ENCODE measurements at regions not wholly inside any gene's neighbourhood (a gene's known extent, or its start where the extent isn't known, plus 50 kb on each side); places are given as distances from the start of the nearest gene placed in this dataset.
"Not testable (repeated sequence)": the region's sequence is repeated elsewhere in the genome, so short reads cannot be mapped to it uniquely, and the experiment has no call there.

DNA sequence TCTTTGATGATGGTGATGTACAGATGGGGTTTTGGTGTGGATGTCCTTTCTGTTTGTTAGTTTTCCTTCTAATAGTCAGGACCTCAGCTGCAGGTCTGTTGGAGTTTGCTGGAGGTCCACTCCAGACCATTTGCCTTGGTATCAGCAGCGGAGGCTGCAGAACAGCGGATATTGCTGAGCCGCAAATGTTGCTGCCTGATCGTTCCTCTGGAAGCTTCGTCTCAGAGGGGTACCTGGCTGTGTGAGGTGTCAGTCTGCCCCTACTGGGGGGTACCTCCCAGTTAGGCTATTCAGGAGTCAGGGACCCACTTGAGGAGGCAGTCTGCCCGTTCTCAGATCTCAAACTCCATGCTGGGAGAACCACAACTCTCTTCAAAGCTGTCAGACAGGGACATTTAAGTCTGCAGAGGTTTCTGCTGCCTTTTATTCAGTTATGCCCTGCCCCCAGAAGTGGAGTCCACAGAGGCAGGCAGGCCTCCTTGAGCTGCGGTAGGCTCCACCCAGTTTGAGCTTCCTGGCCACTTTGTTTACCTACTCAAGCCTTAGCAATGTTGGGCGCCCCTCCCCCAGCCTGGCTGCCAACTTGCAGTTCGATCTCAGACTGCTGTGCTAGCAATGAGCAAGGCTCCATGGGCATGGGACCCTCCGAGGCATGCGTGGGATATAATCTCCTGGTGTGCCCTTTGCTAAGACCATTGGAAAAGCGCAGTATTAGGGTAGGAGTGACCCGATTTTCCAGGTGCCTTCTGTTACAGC, 264.5 kb downstream of the MATN1 start:
- DNase-seq, result not testable (repeated sequence)

DNA sequence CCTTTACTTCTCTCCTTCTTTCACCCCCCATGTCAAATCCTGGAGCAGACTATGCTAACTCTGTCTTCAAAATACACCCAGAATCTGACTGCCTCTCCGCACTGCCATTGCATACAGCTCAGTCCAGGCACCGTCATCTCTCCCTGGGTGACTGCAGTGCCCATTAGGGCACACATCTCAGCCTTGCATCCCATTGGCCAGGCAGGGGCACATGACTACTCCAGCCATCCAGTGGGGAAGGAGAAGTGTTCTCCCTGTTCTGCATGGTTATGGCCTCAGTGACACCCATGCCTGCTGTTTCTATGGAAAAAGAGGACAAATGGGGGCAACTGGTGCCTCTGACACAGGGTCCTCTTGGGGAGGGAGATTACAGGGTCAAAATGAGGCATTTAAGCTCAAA, 270.5 kb downstream of the MATN1 start:
- no peak for DNase-seq

DNA sequence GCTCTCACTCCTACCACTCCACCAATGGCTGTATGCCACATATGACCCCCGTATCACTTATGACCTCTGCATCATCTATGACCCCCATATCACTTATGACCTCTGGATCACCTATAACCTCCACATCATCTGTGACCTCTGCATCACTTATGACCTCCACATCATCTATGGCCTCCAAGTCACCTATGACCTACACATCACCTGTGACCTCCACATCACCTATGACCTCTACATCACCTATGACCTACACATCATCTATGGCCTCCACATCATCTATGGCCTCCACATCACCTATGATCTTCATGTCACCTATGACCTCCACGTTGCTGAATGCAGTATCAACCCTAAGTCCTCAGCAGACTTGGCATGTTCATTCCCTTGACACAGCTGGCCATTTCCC, 271.2 kb downstream of the MATN1 start:
- DNase-seq, result no peak

DNA sequence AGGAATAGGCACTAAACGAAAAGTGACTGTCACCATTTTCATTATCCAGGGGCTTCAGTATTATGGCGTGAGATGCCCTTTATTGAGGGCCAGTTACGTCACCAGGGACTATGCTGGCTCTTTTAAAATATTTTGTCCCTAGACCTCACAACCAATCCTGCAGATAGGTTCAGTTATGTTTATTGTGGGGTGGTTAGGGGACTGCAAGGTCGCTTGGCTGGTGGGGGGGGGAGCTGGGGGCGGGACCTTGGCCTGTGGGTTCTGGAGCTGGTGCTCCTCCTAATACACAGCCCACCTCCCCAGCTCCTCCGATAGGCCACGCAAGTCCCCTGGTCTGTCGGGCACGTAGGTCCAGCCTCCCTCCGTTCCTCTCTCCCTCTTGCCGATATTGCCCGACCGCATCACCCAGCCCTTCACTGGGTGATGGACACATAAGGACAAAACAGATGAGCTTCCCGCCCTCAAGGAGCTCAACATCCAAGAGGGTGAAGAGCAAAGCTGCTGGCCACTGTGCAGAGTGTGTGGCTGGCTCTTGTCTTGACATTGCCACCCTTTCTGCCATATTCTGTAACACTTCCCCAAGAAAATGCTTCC, 271.8 kb downstream of the MATN1 start:
- DNase-seq, result no peak

DNA sequence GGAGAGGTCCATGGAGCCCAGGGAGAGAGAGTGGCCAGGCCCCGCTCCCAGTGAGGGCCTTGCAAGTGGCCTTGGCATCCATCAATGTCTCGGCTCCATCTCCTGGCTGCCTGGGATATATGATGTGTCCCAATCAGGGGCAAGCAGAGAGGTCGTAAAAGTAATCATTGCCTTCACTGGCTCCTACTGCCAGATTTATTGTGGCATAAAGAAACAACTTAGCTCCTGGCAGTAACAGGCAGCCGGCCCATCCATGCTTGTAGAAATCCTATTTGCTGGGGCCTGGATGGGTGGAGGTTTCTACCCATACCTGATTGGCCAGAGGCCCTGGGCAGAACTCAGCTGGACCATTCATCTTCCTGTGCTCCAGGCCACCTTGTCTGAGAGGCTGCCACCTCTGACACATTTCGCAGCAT, 272.6 kb downstream of the MATN1 start:
- no peak for DNase-seq

DNA sequence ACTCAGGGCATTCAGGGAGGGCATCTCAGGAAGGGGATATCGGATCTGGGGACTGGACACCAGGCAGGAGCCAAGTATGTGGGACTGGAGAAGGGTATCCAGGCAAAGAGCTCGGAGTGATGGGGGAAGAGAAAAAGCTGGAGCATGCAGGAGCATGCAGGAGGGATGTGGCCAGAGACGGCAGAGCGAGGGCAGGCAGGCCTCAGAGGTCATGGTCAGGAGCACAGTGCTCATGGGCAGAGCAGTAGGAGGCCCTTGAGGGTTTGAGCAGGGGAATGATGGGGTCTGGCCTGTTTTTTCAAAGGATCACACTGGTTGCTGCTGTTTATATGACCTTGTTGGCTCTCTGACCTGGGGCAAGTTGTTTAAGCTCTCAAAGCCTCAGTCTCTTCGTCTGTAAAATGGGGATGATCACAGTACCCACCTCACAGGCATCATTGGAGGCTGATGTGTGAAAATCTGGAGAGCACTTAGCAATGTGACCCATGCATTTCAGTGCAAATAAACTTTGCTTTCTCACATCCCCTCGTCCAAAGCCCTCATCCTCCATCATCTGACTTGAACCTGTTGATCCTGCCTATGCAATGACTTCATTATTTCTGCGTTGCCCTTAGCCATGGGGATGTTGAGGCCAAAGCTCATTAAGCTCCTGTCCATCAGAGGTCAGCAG, 273.1 kb downstream of the MATN1 start:
- no peak for DNase-seq

DNA sequence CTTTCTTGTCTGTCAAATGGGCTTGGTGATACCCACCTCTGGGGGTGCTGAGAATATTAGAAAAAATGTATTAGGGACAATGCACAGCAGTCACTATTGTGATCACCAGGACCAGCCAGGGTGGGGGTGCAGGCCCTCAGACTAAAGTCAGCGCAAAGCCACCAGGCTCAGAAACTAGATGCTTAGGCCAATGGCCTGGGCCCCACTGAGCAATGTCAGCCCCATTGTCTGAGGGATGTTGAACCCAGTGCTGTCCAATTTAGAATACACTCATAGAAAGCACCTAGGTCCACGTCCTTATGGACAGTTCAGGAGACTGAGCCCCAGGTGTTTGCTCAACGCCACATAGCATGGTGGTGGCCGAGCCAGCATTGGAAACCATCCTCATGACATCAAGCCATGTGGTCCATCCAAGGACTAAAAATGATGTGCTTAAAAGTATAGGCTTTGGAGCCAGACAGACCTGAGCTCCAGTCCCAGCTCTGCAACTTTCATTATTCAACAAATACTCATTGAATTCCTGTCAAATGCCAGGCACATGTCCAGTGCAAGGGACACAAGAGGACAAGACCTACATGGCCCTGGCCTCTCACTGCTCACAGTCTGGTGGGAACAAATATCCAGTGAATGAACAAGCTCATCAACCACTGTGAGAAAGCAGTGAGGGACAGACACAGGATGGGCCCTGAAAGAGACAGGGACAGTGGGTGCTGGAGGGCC, 273.8 kb downstream of the MATN1 start:
- DNase-seq, result no peak

DNA sequence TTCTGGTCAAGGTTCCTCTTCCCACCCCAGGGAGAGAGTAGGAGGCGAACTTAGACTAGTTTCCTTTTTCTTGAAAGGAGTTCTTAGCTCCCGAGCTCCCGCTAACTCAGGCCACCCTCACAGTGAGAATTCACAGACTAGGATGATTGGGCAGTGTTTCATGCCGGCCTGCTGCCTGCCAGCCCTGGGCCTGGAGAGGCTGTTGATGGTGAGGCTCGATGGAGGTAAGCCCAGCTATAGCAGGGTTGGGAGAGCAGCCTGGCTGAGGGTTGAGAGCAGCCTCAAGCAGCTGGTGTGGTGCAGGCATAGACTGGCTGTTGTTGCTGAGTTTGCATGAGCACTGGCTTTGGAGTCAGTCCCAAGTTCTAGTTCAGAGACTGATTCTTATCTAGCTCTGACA, 274.4 kb downstream of the MATN1 start:
- DNase-seq, result no peak

DNA sequence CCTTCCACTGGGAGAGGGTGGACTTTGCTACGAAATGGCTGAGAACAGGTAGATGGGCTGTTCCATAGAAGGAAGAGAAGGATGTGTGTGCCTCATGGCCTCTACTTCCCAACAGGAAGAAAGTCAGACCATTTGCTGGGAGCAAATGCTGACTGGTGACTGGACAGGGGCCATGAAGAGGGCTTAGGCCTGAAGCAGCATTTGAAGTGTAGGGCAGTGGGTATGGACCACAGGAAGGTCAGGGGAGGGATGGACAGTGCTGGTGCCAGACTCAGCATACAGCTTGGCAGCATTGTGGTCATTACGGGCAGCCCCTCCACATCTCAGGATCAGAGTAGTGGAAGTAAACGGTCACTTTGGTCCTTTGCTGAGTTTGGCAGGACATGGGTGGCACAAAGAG, 275.7 kb downstream of the MATN1 start:
- DNase-seq, result no peak

DNA sequence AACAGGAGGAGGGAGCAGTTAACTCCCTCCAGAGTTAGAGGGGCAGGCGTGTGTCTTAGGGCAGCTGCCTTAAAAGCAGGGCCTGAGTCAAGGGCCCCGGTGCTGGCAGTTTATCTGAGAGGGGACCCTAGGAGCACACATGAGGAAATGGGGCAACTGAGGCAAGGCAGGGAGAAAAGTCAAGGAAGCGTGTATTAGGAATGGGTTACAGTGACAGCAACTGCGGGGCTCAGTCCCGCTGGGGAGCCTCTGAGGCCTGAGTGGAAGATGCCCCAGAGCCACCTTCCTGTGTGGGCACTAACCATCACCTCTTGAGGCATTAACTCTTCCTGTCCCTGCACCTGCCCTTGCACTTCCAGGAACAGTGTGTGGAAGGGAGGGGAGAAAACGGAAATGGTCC, 276.3 kb downstream of the MATN1 start:
- DNase-seq, result no peak

DNA sequence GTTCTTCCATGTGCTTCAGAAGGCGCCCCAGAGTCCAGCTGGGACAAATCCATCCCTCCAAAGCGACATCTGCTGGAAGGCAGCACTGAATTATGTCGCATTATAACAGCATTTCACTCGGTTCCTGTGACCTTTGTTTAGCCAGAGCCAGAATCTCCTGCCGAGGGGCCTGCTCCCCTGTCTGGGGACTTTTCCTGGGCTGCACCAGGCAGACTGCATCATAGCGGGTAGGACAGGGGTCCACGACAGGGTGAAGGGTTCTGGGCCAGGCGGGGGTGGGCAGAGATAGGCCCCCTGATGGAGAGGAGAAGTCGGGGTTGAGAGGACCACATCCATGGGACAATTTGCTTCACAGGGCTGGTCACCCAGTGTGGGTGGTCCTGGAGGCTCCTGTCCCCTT, 276.9 kb downstream of the MATN1 start:
- no peak for DNase-seq

DNA sequence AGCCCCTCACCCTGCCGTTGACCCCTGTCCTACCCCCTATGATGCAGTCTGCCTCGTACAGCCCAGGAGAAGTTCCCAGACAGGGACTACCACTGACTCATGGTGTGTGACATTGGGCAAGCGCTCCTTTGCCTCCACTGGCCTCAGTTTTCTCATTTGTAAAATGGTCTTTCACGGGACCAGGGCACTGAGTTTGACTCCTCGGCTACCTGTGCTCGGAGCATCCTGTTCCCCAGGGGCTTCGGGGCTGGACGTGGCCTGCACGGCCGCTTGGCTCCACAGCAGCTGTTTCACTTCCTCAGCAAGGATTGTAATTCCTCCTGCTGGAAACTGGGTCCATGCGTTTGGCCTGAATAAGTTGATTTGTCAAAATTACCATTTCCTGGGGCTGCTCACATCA, 277.3 kb downstream of the MATN1 start:
- no peak for DNase-seq

DNA sequence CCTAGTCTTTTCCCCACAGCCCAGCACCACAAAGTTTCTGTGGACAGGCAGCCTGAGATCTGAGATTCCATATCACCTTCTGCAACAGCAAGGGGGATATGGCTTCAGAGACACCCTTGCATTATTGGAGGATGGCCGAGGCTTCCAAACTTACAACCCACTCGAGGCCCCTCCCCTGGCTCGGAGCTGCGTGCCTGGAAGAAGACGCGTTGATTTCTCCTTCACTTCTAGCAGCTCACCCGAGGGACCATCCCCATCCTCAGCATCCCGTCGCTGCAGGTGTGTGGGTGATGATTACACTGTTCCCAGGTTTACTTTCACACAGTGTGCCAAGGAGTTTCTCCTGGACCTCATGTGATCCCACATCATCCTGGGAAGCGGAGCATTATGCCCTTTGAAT, 277.9 kb downstream of the MATN1 start:
- no peak for DNase-seq

DNA sequence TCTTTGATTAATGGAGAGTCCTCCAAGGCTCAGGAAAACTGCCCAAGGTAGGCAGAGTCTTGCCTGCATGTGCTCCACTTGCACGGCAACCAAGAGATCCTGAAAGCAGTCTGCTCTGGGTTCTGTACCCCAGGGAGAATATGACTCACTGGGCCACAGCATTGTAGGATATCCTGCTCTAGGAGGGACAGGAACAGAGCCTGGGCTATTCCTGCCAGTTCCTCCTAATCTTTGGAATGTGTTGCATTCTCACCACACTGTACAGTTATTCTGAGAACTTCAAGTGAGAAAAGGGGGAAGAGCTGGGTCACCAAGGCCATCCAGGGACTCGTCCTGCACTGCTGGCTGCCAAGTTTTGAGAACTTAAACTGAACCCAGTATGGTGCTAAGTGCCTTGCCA, 278.5 kb downstream of the MATN1 start:
- no peak for DNase-seq

DNA sequence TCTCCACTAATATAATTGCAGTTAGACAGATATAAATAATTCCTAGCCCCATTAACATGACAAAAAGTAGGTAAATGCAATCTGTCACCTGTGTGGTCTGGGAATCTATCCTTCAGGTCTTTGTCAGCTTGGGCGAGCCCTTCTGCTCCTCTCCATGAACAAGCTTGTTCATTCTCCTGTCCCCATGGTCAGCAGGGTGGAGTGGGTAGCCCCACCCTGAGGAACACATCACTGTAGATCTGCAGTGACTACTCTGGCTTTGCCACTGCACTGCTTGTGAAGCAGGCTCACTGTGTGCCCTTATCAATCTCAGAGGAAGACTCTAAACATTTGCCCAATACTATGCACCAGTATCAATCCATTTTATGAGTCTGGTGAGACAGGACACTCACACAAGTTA, 279.0 kb downstream of the MATN1 start:
- no peak for DNase-seq

DNA sequence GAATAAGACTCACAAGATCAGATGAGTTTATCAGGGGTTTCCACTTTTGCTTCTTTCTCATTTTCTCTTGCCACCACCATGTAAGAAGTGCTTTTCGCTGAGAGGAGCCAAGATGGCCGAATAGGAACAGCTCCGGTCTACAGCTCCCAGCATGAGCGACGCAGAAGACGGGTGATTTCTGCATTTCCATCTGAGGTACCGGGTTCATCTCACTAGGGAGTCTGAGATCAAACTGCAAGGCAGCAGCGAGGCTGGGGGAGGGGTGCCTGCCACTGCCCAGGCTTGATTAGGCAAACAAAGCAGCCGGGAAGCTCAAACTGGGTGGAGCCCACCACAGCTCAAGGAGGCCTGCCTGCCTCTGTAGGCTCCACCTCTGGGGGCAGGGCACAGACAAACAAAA, 285.1 kb downstream of the MATN1 start:
- not testable (repeated sequence) for DNase-seq

DNA sequence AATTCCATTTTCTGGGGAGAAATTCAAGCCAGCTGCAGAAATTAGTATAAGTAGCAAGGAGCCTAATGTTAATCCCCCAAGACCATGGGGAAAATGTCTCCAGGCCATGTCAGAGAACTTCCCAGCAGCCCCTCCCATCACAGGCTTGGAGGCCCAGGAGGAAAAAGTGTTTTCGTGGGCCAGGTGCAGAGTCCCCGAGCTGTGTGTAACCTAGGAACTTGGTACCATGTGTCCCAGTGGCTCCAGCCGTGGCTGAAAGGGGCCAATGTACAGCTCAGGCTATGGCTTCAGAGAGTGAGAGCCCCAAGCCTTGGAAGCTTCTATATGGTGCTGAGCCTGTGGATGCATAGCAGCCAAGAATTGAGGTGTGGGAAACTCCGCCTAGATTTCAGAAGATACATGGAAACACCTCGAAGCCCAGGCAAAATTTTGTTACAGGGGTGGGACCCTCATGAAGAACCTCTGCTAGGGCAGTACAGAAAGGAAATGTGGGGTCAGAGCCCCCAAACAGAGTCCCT, 286.3 kb downstream of the MATN1 start:
- no peak for DNase-seq

DNA sequence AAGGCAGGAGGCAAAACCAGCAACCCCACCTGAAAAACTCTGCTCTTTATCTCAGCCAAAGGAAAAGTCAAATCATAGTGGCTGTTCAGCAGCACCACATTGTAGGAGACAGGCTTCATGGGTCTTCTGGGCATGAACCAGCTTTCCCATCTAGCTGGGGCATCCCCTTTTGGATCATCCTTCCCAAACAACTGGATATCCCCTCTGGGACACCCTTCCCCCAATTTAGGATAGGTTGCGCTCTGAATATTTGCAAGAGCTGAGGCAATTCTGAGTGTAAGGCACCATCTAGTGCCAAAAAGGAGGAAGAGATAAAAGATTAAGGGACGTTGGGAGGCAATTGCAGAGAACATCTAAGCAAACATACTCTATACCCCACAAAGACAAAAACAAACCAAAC, 295.8 kb downstream of the MATN1 start:
- no peak for DNase-seq

DNA sequence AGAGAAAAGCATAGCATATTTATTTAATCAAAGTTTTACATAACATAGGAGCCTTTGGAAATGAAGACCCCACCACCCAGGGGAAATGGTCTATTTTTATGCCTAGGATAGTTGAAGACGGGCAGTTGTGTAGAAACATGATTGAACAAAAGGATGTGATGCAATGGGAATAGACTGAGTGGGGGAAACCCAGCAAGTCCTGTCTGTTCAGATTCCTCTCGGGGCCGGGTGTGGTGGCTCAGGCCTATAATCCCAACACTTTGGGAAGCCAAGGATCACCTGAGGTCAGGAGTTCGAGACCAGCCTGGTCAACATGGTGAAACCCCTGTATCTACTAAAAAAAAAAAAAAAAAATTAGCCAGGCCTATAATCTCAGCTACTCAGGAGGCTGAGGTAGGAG, 298.3 kb downstream of the MATN1 start:
- DNase-seq, result no peak

DNA sequence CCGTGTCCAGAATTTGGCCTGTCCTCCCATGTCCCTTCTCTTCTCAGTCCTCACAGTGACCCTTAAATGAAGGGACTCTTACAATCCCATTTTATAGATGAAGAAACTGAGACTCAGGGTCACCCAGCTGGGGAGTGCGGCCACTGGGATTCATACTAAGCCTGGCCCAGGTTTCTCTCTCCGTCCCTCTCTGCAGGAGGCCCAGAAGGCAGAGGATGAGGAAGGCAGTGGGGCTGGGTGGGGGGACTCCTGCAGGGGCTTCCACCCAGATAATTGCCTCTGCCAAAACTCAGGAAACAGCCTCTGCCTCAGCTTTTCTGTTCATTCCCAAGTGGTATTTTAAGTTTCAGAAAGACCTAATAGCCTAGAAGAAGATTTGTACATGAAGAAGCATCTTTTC, 299.8 kb downstream of the MATN1 start:
- DNase-seq, result no peak

DNA sequence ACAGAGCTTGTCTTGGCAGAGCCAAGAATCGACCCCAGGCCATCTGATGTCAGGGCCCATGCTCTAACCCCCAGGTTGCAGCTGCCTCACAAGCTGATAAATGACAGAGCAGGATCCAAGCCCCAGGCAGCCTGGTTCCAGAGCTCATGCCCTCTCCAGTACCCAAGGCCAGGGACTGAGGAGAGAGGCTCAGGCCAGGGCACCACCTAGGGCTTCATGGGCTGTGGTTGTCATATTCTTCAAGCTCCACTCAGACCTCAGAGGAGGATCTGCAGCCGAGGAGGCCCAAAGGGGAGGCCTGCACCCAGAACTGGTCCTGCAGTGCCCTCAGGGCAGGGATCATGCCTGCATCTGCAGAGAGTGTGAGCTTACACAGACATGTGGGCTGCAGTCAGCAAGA, 301.1 kb downstream of the MATN1 start:
- no peak for DNase-seq

DNA sequence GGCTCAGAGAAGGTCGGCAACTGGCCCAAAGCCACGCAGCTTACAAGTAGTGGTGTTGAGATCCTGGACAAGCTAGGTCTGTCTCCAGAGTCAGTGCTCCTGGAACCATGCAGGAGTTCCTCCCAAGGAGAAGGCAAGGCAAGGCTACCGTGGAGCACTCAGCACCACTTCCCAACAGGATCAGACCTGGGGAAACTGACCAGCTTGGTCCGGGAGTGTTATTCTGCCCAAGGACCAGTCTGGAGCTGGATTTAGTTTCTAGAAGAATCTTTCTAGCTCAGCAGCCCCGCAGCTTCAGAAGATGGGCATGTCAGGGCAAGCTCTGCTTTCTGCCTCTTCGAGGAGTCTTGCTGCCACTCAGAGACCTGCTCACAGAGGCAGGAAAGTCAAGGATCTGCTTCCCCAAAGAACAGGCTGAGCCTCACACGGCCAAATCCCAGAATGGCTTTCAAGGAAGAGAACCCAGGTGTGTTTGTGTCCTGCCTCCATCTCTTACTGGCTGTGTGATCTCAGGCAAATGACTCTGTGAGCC, 302.8 kb downstream of the MATN1 start:
- no peak for DNase-seq

DNA sequence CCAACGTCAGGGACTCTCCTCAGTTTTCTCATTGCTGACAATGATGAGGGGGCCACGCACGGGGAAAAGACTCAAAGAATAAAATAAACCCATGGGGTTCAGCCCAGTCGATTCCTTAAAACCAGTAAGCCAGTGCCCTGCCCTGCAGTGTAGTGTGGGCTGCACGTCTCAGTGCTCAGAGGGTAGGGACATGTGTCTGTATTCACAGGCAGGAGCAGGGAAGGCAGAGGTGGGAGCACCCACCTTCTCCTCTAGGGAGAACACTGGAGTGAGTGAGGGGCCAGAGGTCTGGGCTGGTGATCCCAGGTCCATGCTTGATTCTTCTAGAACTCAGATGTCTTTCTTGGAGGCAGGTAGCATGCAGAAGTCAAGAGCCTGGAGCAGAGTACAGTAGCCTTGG, 303.6 kb downstream of the MATN1 start:
- no peak for DNase-seq
